NB4 (cell line): ENCODE measurements at regions not wholly inside any gene's neighbourhood (a gene's known extent, or its start where the extent isn't known, plus 50 kb on each side); places are given as distances from the start of the nearest gene placed in this dataset.

Source experiments
- CTCF ChIP-seq: IDR thresholded peaks from one replicate; pipeline ENCODE4 v1.5.1; 2012; ENCODE audit warnings: low read depth, low read length
- POLR2A ChIP-seq: IDR thresholded peaks from 2 replicates; pipeline ENCODE4 v1.6.1; 2011; ENCODE audit warnings: mild to moderate bottlenecking; ENCODE audit not compliant: insufficient read length; ENCODE audit errors: extremely low read depth
- TF ChIP-seq, protein P1 (sequence below): IDR thresholded peaks from 2 replicates; pipeline ENCODE4 v1.6.1; 2011; ENCODE audit warnings: low read depth, low read length

DNA sequence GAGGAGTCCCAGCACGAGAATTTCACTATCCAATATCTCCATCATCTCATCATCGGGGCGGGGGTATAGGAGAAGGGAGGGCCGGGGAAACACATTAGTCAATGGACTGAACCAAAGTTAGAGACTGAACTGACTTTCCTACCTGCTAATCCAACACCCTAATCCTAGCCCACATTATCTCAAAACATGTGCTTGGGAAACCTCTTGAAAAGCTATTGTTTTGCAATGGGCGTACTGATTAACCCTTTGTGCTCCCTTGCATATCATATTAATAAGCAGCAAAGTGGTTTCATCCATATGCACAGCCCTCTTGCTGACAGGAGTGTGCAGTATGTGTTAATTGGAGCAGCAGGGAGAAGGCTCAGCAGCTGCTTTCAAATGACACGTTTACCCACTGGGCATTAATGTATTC is 125.7 kb upstream of the GRIP1 start:
- no peak for TF ChIP-seq CTCF
- no peak for TF ChIP-seq POLR2A
- TF ChIP-seq, protein P1, sequence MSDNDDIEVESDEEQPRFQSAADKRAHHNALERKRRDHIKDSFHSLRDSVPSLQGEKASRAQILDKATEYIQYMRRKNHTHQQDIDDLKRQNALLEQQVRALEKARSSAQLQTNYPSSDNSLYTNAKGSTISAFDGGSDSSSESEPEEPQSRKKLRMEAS: no peak
